ENCODE measurements at regions not wholly inside any gene's neighbourhood (a gene's known extent, or its start where the extent isn't known, plus 50 kb on each side); places are given as distances from the start of the nearest gene placed in this dataset.

- TF ChIP-seq CTCF (conservative IDR thresholded peaks at IDR 0.05): no peak
- no peak for TF ChIP-seq ZFX (IDR thresholded peaks at IDR 0.05)
- no peak overlapping the region for H3K27ac ChIP-seq
Measured at GRCh38 chr12:92000597-92000996, 145.0 kb downstream of the BTG1 start.

- TF ChIP-seq CTCF (conservative IDR thresholded peaks at IDR 0.05): no peak
- TF ChIP-seq ZFX (IDR thresholded peaks at IDR 0.05): no peak
- H3K27ac ChIP-seq: no peak overlapping the region
Measured at GRCh38 chr12:91999823-92000222, 145.8 kb downstream of the BTG1 start.

- no peak overlapping the region for H3K27ac ChIP-seq
- TF ChIP-seq ZFX (IDR thresholded peaks at IDR 0.05): no peak
- TF ChIP-seq CTCF (conservative IDR thresholded peaks at IDR 0.05): no peak
Measured at GRCh38 chr12:91998316-91998715, 147.3 kb downstream of the BTG1 start.

GRCh38 chr12:91994208-91994797, 151.3 kb downstream of the BTG1 start:
- no peak overlapping the region for H3K27ac ChIP-seq
- TF ChIP-seq ZFX (IDR thresholded peaks at IDR 0.05) (no peak), CTCF (conservative IDR thresholded peaks at IDR 0.05) (no peak)

- no peak overlapping the region for H3K27ac ChIP-seq
- no peak for TF ChIP-seq ZFX (IDR thresholded peaks at IDR 0.05)
- TF ChIP-seq CTCF (conservative IDR thresholded peaks at IDR 0.05): no peak
Measured at GRCh38 chr12:91993287-91994017, 152.2 kb downstream of the BTG1 start.

- no peak for TF ChIP-seq ZFX (IDR thresholded peaks at IDR 0.05)
- 0 out of 2 replicates have a peak, but pooled peaks have one; percentile 10 for TF ChIP-seq CTCF (conservative IDR thresholded peaks at IDR 0.05)
- no peak overlapping the region for H3K27ac ChIP-seq
Measured at GRCh38 chr12:91991399-91992187, 154.1 kb downstream of the BTG1 start.

GRCh38 chr12:91990525-91990924, 155.1 kb downstream of the BTG1 start:
- no peak overlapping the region for H3K27ac ChIP-seq
- TF ChIP-seq CTCF (conservative IDR thresholded peaks at IDR 0.05) (no peak), ZFX (IDR thresholded peaks at IDR 0.05) (no peak)
